ENCODE measurements at regions not wholly inside any gene's neighbourhood (a gene's known extent, or its start where the extent isn't known, plus 50 kb on each side); places are given as distances from the start of the nearest gene placed in this dataset.

DNA sequence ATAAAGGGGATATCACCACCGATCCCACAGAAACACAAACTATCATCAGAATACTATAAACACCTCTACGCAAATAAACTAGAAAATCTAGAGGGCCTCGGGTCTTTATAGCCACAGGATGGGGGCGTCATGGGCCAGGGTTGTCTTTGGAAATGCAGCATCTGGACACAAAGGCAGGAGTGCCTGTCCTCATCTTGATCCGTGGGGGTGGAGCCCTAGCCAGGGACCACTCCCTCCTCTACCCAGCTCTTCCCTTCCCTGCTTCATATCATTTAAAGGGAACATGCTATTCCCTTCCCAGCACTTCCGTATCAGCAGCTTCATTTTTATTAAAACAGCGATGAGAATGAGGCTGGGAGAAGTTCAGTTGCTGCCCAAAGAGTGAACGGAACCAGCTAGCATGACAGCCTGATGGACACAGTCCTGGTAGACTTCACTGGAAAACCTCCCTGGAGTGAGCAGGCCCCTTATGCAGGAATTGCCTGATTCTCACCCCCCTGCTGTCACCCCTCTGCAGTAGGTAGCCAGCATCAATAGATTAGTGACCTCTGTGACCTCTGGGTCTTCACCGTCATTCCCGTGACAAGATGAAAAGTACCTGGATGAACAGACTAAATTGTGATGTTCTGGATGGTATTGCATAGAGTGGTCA is 251.4 kb upstream of the RGS6 start:
- TF ChIP-seq CTCF (conservative IDR thresholded peaks at IDR 0.05; ENCODE audit: low read depth, low read length) (no peak), POLR2A (IDR thresholded peaks at IDR 0.05; ENCODE audit: low read depth, low read length) (no peak), NFE2L2 (IDR thresholded peaks at IDR 0.05; ENCODE audit: low read depth, low read length) (no peak), ELK1 (IDR thresholded peaks at IDR 0.05; ENCODE audit: borderline replicate concordance, low read depth, low read length) (no peak), RFX5 (IDR thresholded peaks at IDR 0.05; ENCODE audit: low read depth, low read length) (no peak), USF2 (IDR thresholded peaks at IDR 0.05; ENCODE audit: low read depth, low read length) (no peak), CEBPB (IDR thresholded peaks at IDR 0.05; ENCODE audit: low read depth, low read length) (no peak), MXI1 (IDR thresholded peaks at IDR 0.05; ENCODE audit: borderline replicate concordance, low read depth, low read length) (no peak), RAD21 (IDR thresholded peaks at IDR 0.05; ENCODE audit: low read length) (no peak), RCOR1 (IDR thresholded peaks at IDR 0.05; ENCODE audit: insufficient replicate concordance, low read length) (no peak), BHLHE40 (IDR thresholded peaks at IDR 0.05; ENCODE audit: low read depth, low read length) (no peak), MAZ (IDR thresholded peaks at IDR 0.05; ENCODE audit: borderline replicate concordance, low read depth, low read length) (no peak), SMC3 (IDR thresholded peaks at IDR 0.05; ENCODE audit: low read depth, low read length) (no peak), FOS (IDR thresholded peaks at IDR 0.05; ENCODE audit: low read depth, low read length) (no peak)
